Adrenal gland (tissue), 9 donors: ENCODE measurements at regions not wholly inside any gene's neighbourhood (a gene's known extent, or its start where the extent isn't known, plus 50 kb on each side); places are given as distances from the start of the nearest gene placed in this dataset.

Source experiments
- DNase-seq, 7 donors: peaks; one replicate each; pipeline ENCODE4 v3.0.0-alpha.2; 2019 to 2020
- H3K27ac ChIP-seq, 5 donors: fragments of 200-600 bp; sonication (generic) in 4 of 5; 1 replicate in 3 of 5; 2 replicates in 2 of 5; pipeline versions ENCODE4 v1.5.1 to v1.8.0; 2016 to 2020; ENCODE audit warnings: mild to moderate bottlenecking in 1 of 5
- H3K27me3 ChIP-seq: fragments of 200-600 bp; 2 replicates; pipeline ENCODE4 v1.8.0; 2021
- H3K36me3 ChIP-seq, 2 donors: fragments of 200-600 bp; replicated peaks in 1 of 2; 1 replicate in 1 of 2; 2 replicates in 1 of 2; pipeline versions ENCODE4 v1.5.1 to v1.8.0; 2018 to 2022
- H3K4me1 ChIP-seq, 2 donors: fragments of 200-600 bp; replicated peaks in 1 of 2; 1 replicate in 1 of 2; 2 replicates in 1 of 2; pipeline versions ENCODE4 v1.5.1 to v1.8.0; 2018 to 2021
- H3K4me3 ChIP-seq, 4 donors: fragments of 200-600 bp; sonication (generic) in 3 of 4; one replicate each; pipeline ENCODE4 v1.5.1; 2016 to 2018
- H3K9me3 ChIP-seq, 3 donors: fragments of 200-600 bp; sonication (generic) in 1 of 3; replicated peaks in 1 of 3; 1 replicate in 2 of 3; 2 replicates in 1 of 3; pipeline versions ENCODE4 v1.5.1 to v1.8.0; 2016 to 2021
- POLR2A ChIP-seq, 2 donors: fragments of 450-650 bp; IDR thresholded peaks; one replicate each; pipeline ENCODE4 v1.6.1; 2017; ENCODE audit warnings: antibody characterized with exemption in 2 of 2, mild to moderate bottlenecking in 2 of 2, moderate library complexity in 1 of 2
- WGBS, 4 donors: extraction: QIAGEN DNeasy Blood & Tissue Kit in 2 of 4; methylation state at CpG; one replicate each; pipeline versions ENCODE4 v1.1.5 to v1.1.7; 2013 to 2017; 5-methylcytosine and 5-hydroxymethylcytosine counted together
- intact Hi-C, 2 donors: fragments of 100-400 bp; cut with DNase I; formaldehyde crosslinking; loops; one replicate each; pipeline versions ENCODE4 v1.14.1 to v1.15.0; 2022 to 2023
- TF ChIP-seq, protein P1 (sequence below), 6 experiments: fragments of 450-650 bp in 4 of 6; fragments of 200-600 bp in 2 of 6; sonication (generic) in 1 of 6; IDR thresholded peaks; 1 replicate in 5 of 6; 2 replicates in 1 of 6; pipeline versions ENCODE4 v1.5.1 to v1.8.0; 2016 to 2021; ENCODE audit warnings: antibody characterized with exemption in 6 of 6, mild to moderate bottlenecking in 2 of 6, moderate library complexity in 1 of 6
- donor health status: healthy with polysubstance abuse.
- donor health status: Bipolar disorder and iron deficiency.
- donor health status: DM: yes; HTN: yes; CAD: no.
- donor health status: DM: no; HTN: no; CAD: no.
- donor health status: DM: no; HTN: no; CAD: no.

DNA sequence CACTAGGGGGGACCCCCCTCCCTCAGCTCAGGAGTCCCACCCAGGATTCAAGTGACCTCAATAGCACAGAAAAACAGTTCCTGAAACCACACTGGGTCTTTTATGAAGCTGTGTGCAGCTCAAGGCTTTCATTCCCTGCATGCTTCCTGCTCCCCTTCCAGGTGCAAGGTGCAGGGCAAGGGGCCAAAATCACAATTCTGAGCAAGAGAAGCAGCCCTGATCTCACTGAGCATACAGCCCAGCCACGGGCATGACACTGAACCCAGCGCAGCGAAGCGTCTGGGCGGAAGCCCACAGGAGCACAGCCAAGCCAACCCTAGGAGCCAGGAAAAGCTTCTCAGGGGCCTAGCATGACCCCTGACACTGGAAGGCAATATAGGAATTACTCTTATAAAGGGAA, 62.9 kb downstream of the IRX2 start:
- intact Hi-C loops: no loop called here
- TF ChIP-seq POLR2A (IDR thresholded peaks at IDR 0.05): no peak
- TF ChIP-seq, protein P1, sequence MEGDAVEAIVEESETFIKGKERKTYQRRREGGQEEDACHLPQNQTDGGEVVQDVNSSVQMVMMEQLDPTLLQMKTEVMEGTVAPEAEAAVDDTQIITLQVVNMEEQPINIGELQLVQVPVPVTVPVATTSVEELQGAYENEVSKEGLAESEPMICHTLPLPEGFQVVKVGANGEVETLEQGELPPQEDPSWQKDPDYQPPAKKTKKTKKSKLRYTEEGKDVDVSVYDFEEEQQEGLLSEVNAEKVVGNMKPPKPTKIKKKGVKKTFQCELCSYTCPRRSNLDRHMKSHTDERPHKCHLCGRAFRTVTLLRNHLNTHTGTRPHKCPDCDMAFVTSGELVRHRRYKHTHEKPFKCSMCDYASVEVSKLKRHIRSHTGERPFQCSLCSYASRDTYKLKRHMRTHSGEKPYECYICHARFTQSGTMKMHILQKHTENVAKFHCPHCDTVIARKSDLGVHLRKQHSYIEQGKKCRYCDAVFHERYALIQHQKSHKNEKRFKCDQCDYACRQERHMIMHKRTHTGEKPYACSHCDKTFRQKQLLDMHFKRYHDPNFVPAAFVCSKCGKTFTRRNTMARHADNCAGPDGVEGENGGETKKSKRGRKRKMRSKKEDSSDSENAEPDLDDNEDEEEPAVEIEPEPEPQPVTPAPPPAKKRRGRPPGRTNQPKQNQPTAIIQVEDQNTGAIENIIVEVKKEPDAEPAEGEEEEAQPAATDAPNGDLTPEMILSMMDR (IDR thresholded peaks at IDR 0.05): no peak
- H3K4me1 ChIP-seq: no peaks in the 10 kb centered on the region
- no peak overlapping the region for H3K27ac ChIP-seq
- WGBS, 4 donors: 86 to 96% (median 92%) methylated on average over 5 of the region's 5 CpGs
- H3K4me3 ChIP-seq: no peak overlapping the region
- H3K9me3 ChIP-seq: no peaks in the 10 kb centered on the region
- H3K36me3 ChIP-seq: no peaks in the 10 kb centered on the region
- no peaks in the 10 kb centered on the region for H3K27me3 ChIP-seq
- peak in 1 of 7 donors; percentile 4 for DNase-seq

DNA sequence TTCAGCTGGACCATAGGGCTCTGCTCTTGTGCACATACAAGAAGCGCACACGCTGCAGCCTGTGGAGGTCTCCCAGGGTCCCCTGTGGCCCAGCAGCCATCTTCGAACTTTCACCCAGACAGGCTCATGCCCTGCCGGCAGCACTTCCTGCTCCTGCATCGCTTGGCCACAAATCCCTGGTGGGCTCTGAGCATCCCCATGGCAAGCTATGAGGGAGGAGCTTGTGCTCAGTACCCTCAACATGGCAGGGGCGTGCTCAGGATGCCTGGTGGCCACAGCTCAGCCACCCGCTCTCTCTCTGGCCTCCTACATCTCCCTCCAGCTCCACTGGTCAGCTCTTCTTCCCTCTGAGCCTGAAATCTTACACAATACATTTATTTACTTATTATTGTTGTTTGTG, 63.7 kb downstream of the IRX2 start:
- Histone ChIP-seq H3K36me3 (no peaks in the 10 kb centered on the region), H3K9me3 (no peaks in the 10 kb centered on the region), H3K4me1 (no peaks in the 10 kb centered on the region), H3K27ac (no peak overlapping the region), H3K4me3 (no peak overlapping the region), H3K27me3 (no peaks in the 10 kb centered on the region)
- peak in 1 of 7 donors; percentile 7 for DNase-seq
- no peak for TF ChIP-seq POLR2A (IDR thresholded peaks at IDR 0.05)
- TF ChIP-seq, protein P1 (IDR thresholded peaks at IDR 0.05): no peak
- 65 to 86% (median 73%) methylated on average over 7 of the region's 7 CpGs for WGBS, 4 donors
- intact Hi-C loops: no loop called here

DNA sequence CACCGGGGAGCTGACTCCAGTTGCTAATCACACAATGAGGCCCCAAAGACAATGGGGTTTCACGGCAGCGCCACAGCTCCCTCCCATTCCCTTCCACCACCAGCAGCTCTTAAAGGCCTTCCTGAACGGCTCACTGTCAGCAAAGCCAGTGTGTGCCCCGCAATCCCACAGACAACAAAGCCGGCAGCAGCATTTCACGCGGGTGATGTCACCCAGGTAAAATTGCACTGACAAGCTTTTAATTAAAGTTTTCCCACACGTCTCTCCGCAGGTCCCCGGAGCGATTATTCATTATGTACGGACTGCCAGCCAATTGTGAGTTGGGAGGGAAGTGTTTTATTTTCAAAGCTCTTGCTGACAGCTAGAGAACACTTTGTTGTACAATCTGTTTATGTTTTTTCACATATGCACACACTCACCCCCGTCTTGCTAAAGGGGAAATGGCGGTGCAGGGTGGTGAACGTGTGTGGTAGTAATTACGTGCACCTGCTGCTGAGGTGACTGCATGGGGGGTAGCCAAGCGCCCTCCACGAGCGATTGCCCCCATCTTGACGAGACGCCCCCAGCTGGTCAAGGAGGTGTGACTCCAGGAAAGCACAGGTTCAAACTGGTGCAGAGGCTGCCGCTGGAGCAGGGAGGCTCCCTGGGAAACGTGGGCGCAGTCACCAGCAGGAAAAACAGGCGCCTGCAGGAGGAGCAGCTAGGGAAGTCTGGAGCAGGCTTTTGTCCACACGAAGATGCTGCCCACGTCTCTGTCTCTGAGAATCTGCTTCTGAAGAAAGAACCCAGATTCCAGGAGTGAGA, 65.0 kb downstream of the IRX2 start:
- TF ChIP-seq, protein P1 (IDR thresholded peaks at IDR 0.05): no peak
- no peak for TF ChIP-seq POLR2A (IDR thresholded peaks at IDR 0.05)
- no peaks in the 10 kb centered on the region for H3K9me3 ChIP-seq
- no peaks in the 10 kb centered on the region for H3K36me3 ChIP-seq
- DNase-seq: peak in 1 of 7 donors; percentile 43
- H3K4me3 ChIP-seq: no peak overlapping the region
- H3K4me1 ChIP-seq: no peaks in the 10 kb centered on the region
- intact Hi-C loops: no loop called here
- 58 to 64% (median 60%) methylated on average over 25 to 28 of the region's 28 CpGs for WGBS, 4 donors
- no peaks in the 10 kb centered on the region for H3K27me3 ChIP-seq
- no peak overlapping the region for H3K27ac ChIP-seq

DNA sequence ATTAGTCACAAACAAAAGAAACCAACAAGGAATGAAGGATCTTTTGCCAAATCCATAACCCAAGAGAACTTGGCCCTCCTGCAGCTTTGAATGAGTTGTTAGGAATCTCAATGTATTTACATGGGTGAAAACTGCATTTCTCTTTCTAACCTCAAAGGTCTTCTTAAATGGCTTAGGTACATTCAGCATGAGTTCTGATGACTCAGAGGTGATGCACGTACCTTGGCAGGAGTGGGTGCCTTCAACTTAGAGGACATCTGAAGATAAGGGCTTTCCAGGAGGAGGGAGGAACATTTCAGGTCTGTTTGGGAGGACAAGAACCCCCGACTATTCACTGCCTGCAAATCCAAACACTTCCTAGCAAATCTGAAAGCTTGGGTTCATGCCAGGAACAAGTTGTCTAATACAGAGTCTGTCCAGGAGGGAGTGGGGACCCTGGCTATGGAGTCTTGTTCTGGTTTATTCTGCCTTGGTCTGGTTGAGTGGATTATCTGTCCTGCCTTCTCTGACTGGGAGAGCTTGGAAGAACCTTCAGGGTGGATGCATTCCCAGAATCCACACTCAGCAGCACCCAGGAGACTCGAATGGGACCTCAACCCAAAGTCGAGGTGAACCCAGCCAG, 65.7 kb downstream of the IRX2 start:
- Histone ChIP-seq H3K27ac (no peak overlapping the region), H3K9me3 (no peaks in the 10 kb centered on the region), H3K4me3 (no peak overlapping the region), H3K27me3 (no peaks in the 10 kb centered on the region), H3K36me3 (no peaks in the 10 kb centered on the region), H3K4me1 (no peaks in the 10 kb centered on the region)
- WGBS, 4 donors: 51 to 57% (median 52%) methylated on average over 2 to 4 of the region's 4 CpGs
- intact Hi-C loops: no loop called here
- TF ChIP-seq, protein P1 (IDR thresholded peaks at IDR 0.05): no peak
- TF ChIP-seq POLR2A (IDR thresholded peaks at IDR 0.05): no peak
- no peak for DNase-seq
